CD4-positive, CD25-positive, alpha-beta regulatory T cell (primary cell): ENCODE measurements at regions not wholly inside any gene's neighbourhood (a gene's known extent, or its start where the extent isn't known, plus 50 kb on each side); places are given as distances from the start of the nearest gene placed in this dataset.

ENCODE experiments used
- ATAC-seq, 2 donors: fragments of 150-1000 bp; cut with Tn5 transposase; one replicate each; pipeline ENCODE4 v1.10.0; 2021; ENCODE audit warnings: low read depth in 2 of 2, moderate number of reproducible peaks in 2 of 2, moderate library complexity in 1 of 2
- DNase-seq, 3 donors: peaks; one replicate each; pipeline versions ENCODE4 v3.0.0 to v3.0.0-alpha.2; 2012 to 2022; ENCODE audit warnings: mixed read lengths in 1 of 3
- H3K27ac ChIP-seq: one replicate; pipeline ENCODE4 v1.7.0; 2013; ENCODE audit warnings: mild to moderate bottlenecking, low read length; ENCODE audit not compliant: insufficient read depth, poor library complexity, severe bottlenecking
- H3K27me3 ChIP-seq: one replicate; pipeline ENCODE4 v1.7.0; 2013; ENCODE audit warnings: low read length; ENCODE audit not compliant: control insufficient read depth, insufficient read depth
- H3K36me3 ChIP-seq: one replicate; pipeline ENCODE4 v1.7.0; 2013; ENCODE audit warnings: mild to moderate bottlenecking, low read length, moderate library complexity; ENCODE audit not compliant: control insufficient read depth, insufficient read depth
- H3K4me1 ChIP-seq: 2 replicates; pipeline ENCODE4 v1.7.0; 2013; ENCODE audit warnings: mild to moderate bottlenecking, low read length; ENCODE audit not compliant: insufficient read depth, control insufficient read depth, poor library complexity, severe bottlenecking
- H3K4me3 ChIP-seq: one replicate; pipeline ENCODE4 v1.7.0; 2013; ENCODE audit warnings: low read depth, mild to moderate bottlenecking, low read length, moderate library complexity
- H3K9me3 ChIP-seq, 2 experiments: 1 replicate in 1 of 2; 2 replicates in 1 of 2; pipeline ENCODE4 v1.7.0; 2013; ENCODE audit warnings: low read length in 2 of 2, mild to moderate bottlenecking in 1 of 2, moderate library complexity in 1 of 2; ENCODE audit not compliant: control insufficient read depth in 2 of 2
- H3K27ac Mint-ChIP-seq, 3 donors: one replicate each; pipeline ENCODE4 v1.8.0; 2020 to 2022; ENCODE audit warnings: mild to moderate bottlenecking in 3 of 3, mixed read lengths in 3 of 3, moderate library complexity in 2 of 3
- H3K27me3 Mint-ChIP-seq: one replicate; pipeline ENCODE4 v1.8.0; 2022; ENCODE audit warnings: mild to moderate bottlenecking, mixed read lengths
- H3K36me3 Mint-ChIP-seq: one replicate; pipeline ENCODE4 v1.8.0; 2020; ENCODE audit warnings: mixed read lengths
- H3K4me1 Mint-ChIP-seq, 4 donors: one replicate each; pipeline ENCODE4 v1.8.0; 2020 to 2022; ENCODE audit warnings: mixed read lengths in 4 of 4, mild to moderate bottlenecking in 1 of 4
- H3K4me3 Mint-ChIP-seq, 4 donors: one replicate each; pipeline ENCODE4 v1.8.0; 2020 to 2022; ENCODE audit warnings: mild to moderate bottlenecking in 4 of 4, mixed read lengths in 4 of 4, moderate library complexity in 3 of 4
- H3K9me3 Mint-ChIP-seq, 7 donors: one replicate each; pipeline ENCODE4 v1.8.0; 2020 to 2022; ENCODE audit warnings: mixed read lengths in 7 of 7, mild to moderate bottlenecking in 3 of 7, moderate library complexity in 2 of 7

DNA sequence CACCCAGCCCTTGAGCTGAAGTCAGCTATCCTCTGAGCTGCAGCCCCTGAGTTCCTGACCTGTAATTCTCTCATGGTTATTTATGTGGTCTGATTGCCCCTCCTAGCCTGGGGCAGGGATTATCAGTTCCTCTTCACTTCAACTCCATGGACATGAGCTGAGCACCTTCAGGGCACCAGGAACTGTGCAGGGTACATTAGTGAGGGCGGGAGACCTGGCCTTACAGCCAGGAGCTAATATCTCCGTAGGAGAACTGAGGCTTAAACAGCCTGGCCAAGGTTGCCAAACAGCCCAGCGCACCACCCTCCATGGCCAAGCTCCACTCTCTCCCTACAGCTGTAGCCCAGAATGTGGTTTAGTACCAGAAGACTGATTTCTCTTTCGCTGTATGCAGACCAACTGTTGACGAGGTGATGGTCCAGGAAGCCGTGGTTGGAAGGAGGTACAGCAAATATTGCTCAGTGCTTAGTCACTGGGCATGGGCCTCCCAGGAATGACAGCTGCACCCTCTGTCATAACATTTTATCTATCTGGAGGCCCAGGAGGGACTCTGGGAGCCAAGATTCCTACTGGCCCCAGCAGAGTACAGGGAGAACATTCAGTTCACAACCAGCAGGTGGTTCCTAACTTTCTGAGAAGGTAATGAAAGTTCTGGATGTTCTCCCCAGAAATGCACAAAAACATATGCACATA is 228.7 kb upstream of the SIX2 start:
- Mint-ChIP-seq H3K4me1 (no peaks in the 10 kb centered on the region), H3K27ac (no peak overlapping the region), H3K27me3 (peaks cover 15% of the 10 kb centered on the region), H3K4me3 (no peak overlapping the region), H3K9me3 (no peaks in the 10 kb centered on the region), H3K36me3 (no peaks in the 10 kb centered on the region)
- Histone ChIP-seq H3K9me3 (no peaks in the 10 kb centered on the region), H3K4me3 (no peak overlapping the region), H3K4me1 (no peaks in the 10 kb centered on the region), H3K27me3 (peaks cover 6% of the 10 kb centered on the region), H3K36me3 (no peaks in the 10 kb centered on the region), H3K27ac (no peak overlapping the region)
- DNase-seq (no peak), ATAC-seq (no peak)

DNA sequence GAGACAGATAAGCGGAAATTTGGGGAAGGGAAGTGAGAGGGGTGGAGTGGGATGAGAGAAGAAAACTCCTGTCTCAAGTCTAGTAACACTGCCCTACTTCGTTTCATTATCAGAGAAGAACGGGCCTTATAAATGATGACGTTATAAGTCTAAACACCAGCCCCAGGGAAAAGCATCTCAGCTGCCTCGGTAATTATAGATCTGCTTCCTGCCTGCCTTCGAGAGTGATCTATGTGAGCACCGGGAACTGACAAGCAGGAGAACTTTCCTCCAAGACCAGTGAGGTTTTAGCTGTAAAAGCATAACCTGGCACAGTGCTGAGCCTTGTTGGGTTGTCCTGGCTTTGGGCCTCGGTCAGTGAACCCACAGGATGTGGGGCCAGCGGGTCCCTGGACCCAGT is 227.9 kb upstream of the SIX2 start:
- Histone ChIP-seq H3K4me1 (no peaks in the 10 kb centered on the region), H3K27ac (no peak overlapping the region), H3K9me3 (no peaks in the 10 kb centered on the region), H3K4me3 (no peak overlapping the region), H3K27me3 (peaks cover 3% of the 10 kb centered on the region), H3K36me3 (no peaks in the 10 kb centered on the region)
- Mint-ChIP-seq H3K4me3 (no peak overlapping the region), H3K27me3 (peaks cover 9% of the 10 kb centered on the region), H3K9me3 (no peaks in the 10 kb centered on the region), H3K36me3 (no peaks in the 10 kb centered on the region), H3K27ac (no peak overlapping the region), H3K4me1 (no peaks in the 10 kb centered on the region)
- no peak for DNase-seq
- no peak for ATAC-seq

DNA sequence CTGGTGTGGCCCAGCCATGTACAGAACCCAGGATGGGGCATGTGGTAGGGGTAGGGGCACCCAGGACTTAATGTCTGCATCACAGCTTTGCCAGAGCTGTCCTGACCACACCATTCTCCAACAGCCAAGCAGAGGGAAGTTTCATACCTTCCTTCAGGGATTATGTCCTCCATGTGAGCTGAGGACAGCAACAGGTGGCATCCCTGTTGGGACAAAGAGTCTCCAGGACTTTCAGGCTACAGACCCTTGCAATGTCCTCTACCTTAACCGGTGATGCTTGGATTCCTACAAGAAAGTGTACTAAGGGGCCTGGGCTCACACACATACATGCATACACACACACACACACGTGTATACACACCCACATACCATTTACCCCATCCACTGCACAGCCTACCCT is 227.0 kb upstream of the SIX2 start:
- H3K27ac ChIP-seq, result no peak overlapping the region
- no peak overlapping the region for H3K4me3 Mint-ChIP-seq
- no peaks in the 10 kb centered on the region for H3K9me3 Mint-ChIP-seq
- no peak overlapping the region for H3K27ac Mint-ChIP-seq
- ATAC-seq, result no peak
- peaks cover 2% of the 10 kb centered on the region for H3K27me3 ChIP-seq
- no peaks in the 10 kb centered on the region for H3K4me1 ChIP-seq
- H3K36me3 ChIP-seq, result no peaks in the 10 kb centered on the region
- no peaks in the 10 kb centered on the region for H3K4me1 Mint-ChIP-seq
- H3K36me3 Mint-ChIP-seq, result no peaks in the 10 kb centered on the region
- no peak for DNase-seq
- H3K27me3 Mint-ChIP-seq, result peaks cover 7% of the 10 kb centered on the region
- no peak overlapping the region for H3K4me3 ChIP-seq
- H3K9me3 ChIP-seq, result no peaks in the 10 kb centered on the region

DNA sequence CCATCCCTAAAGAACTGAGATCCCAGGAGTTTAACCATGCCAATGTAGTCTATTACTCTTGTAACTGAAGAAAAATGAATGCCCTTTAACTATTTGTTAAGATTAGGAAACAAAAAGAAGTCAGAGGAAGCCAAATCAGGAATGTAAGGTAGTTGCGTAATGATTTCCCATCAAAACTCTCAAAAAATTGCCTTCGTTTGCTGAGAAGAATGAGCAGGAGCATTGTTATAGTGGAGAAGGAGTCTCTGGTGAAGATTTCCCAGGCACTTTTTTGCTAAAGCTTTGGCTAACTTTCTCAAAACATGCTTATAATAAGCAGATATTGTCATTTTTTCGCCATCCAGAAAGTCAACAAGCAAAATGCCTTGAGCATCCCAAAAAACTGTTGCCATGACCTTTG is 224.0 kb upstream of the SIX2 start:
- no peak overlapping the region for H3K27ac ChIP-seq
- H3K36me3 Mint-ChIP-seq, result no peaks in the 10 kb centered on the region

DNA sequence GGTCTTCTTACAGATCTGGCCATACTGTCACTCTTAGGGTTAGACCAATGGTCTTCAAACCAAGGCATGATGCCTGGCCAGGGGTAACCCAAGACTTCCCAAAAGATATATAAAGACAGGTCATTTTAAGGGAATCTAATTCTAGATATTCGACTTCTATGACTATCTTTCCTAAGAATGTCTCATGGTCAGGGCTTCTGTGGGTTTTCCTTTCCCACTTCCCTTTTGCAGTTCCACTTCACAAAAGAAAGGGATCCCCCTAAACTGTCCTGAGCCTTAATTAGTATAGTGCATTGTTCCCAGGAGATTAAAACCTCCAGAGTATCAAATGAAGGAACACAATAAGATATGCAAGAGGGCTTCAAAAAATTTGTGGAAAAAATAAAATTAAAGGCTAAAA is 223.6 kb upstream of the SIX2 start:
- no peaks in the 10 kb centered on the region for H3K4me1 Mint-ChIP-seq
- no peak overlapping the region for H3K27ac Mint-ChIP-seq
- Histone ChIP-seq H3K27me3 (peaks cover 2% of the 10 kb centered on the region), H3K4me1 (no peaks in the 10 kb centered on the region), H3K4me3 (no peak overlapping the region), H3K27ac (no peak overlapping the region), H3K36me3 (no peaks in the 10 kb centered on the region), H3K9me3 (no peaks in the 10 kb centered on the region)
- no peaks in the 10 kb centered on the region for H3K36me3 Mint-ChIP-seq
- H3K27me3 Mint-ChIP-seq, result no peaks in the 10 kb centered on the region
- ATAC-seq (no peak), DNase-seq (no peak)
- no peak overlapping the region for H3K4me3 Mint-ChIP-seq
- peaks cover 0 to 3% (median 2%) of the 10 kb centered on the region in 7 donors for H3K9me3 Mint-ChIP-seq

More for the DNA sequence above, 224.0 kb upstream of the SIX2 start:
- no peak for ATAC-seq
- peaks cover 2% of the 10 kb centered on the region for H3K27me3 ChIP-seq
- no peaks in the 10 kb centered on the region for H3K27me3 Mint-ChIP-seq
- H3K4me3 Mint-ChIP-seq, result no peak overlapping the region
- H3K4me3 ChIP-seq, result no peak overlapping the region
- H3K27ac Mint-ChIP-seq, result no peak overlapping the region
- H3K4me1 ChIP-seq, result no peaks in the 10 kb centered on the region
- H3K9me3 ChIP-seq, result no peaks in the 10 kb centered on the region
- no peaks in the 10 kb centered on the region for H3K4me1 Mint-ChIP-seq
- no peaks in the 10 kb centered on the region for H3K9me3 Mint-ChIP-seq
- H3K36me3 ChIP-seq, result no peaks in the 10 kb centered on the region
- DNase-seq, result no peak

DNA sequence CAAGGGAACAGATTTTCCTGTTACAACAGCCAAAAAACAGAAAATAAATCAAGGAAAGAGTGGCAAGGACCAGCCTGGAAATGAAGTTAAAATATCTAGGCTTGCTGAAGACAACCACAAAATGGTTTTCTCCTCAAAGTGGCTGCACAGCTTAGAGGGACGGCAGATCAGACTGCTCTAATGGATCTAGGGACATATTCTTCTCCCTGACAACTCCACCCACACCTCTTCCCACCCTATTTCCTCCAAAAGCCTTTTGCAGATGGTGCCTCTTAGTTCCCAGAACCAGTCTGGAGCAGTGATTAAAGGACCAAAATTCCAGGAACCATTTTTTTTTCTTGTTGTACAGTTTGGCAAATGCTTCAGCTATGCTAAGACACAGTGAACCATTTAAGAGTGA is 220.2 kb upstream of the SIX2 start:
- Histone ChIP-seq H3K27ac (no peak overlapping the region), H3K36me3 (no peaks in the 10 kb centered on the region), H3K4me1 (no peaks in the 10 kb centered on the region), H3K9me3 (no peaks in the 10 kb centered on the region), H3K27me3 (no peaks in the 10 kb centered on the region), H3K4me3 (no peak overlapping the region)
- Mint-ChIP-seq H3K4me3 (no peak overlapping the region), H3K4me1 (no peaks in the 10 kb centered on the region), H3K27ac (no peak overlapping the region), H3K27me3 (no peaks in the 10 kb centered on the region), H3K36me3 (no peaks in the 10 kb centered on the region), H3K9me3 (peaks cover 0 to 8% (median 2%) of the 10 kb centered on the region in 7 donors)
- ATAC-seq, result no peak
- DNase-seq, result no peak

DNA sequence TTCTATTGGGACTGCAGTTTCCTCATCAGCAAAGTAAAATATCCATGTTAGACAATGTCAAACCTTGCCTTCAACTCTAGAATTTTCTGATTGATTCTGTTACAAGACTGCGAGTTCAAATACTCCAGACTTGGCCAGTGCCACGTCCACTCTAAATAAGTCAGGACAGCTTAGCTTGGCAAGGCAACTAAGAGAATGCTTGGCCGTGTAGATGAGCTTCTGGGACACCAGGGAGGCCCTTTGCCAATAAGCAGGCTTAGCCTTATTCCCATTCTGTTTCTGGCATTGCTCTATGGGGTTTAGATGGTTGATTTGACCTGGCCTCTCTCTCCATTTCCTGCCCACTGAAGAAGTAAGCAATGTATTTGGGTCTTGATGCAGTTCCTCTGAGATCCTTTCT is 218.1 kb upstream of the SIX2 start:
- no peak overlapping the region for H3K4me3 Mint-ChIP-seq
- H3K27ac Mint-ChIP-seq, result no peak overlapping the region
- H3K4me1 ChIP-seq, result no peaks in the 10 kb centered on the region
- no peaks in the 10 kb centered on the region for H3K27me3 ChIP-seq
- no peak overlapping the region for H3K4me3 ChIP-seq
- DNase-seq, result no peak
- no peak overlapping the region for H3K27ac ChIP-seq
- no peaks in the 10 kb centered on the region for H3K9me3 ChIP-seq
- no peaks in the 10 kb centered on the region for H3K36me3 ChIP-seq
- H3K36me3 Mint-ChIP-seq, result no peaks in the 10 kb centered on the region
- H3K27me3 Mint-ChIP-seq, result no peaks in the 10 kb centered on the region
- no peak for ATAC-seq
- H3K4me1 Mint-ChIP-seq, result no peaks in the 10 kb centered on the region
- H3K9me3 Mint-ChIP-seq, result peaks cover 0 to 8% (median 4%) of the 10 kb centered on the region in 7 donors

DNA sequence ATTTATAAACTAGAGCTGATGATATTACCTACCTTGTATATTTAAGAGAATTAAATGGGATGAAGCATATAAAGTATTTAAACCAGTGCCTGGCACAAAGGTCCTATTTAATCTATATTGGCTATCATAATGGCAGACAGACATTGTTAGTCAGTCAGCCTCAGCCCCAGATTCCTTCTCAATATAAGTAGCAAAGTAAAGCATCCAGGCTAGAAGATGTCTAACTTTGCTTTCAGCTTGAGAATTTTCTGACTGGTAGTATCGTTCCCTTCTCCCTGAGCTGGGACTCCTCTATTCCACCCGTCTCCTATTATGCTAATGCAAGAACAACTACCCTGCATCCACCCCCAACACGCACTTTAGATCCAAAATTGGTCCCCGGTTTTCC is 215.7 kb upstream of the SIX2 start:
- no peaks in the 10 kb centered on the region for H3K4me1 Mint-ChIP-seq
- H3K9me3 ChIP-seq, result no peaks in the 10 kb centered on the region
- no peaks in the 10 kb centered on the region for H3K36me3 Mint-ChIP-seq
- no peak overlapping the region for H3K27ac ChIP-seq
- DNase-seq (no peak), ATAC-seq (no peak)
- no peaks in the 10 kb centered on the region for H3K4me1 ChIP-seq
- no peaks in the 10 kb centered on the region for H3K27me3 Mint-ChIP-seq
- H3K27ac Mint-ChIP-seq, result no peak overlapping the region
- H3K36me3 ChIP-seq, result no peaks in the 10 kb centered on the region
- no peak overlapping the region for H3K4me3 Mint-ChIP-seq
- no peak overlapping the region for H3K4me3 ChIP-seq
- H3K9me3 Mint-ChIP-seq, result peaks cover 0 to 8% (median 4%) of the 10 kb centered on the region in 7 donors
- no peaks in the 10 kb centered on the region for H3K27me3 ChIP-seq
